LNCAP (cell line): ENCODE measurements at regions not wholly inside any gene's neighbourhood (a gene's known extent, or its start where the extent isn't known, plus 50 kb on each side); places are given as distances from the start of the nearest gene placed in this dataset.

Experiments used
- CTCF ChIP-seq: fragments of 450-650 bp; IDR thresholded peaks from 2 replicates; pipeline ENCODE4 v1.5.1; 2017; ENCODE audit warnings: mild to moderate bottlenecking

GRCh38 chr17:36814958-36815357, 122.3 kb upstream of the LHX1 start:
- TF ChIP-seq CTCF: no peak

- no peak for TF ChIP-seq CTCF
These were observed 120.9 kb upstream of the LHX1 start for GRCh38 chr17:36816214-36816906.

GRCh38 chr17:36816907-36817288, 120.4 kb upstream of the LHX1 start:
- TF ChIP-seq CTCF: no peak

GRCh38 chr17:36817483-36818048, 119.7 kb upstream of the LHX1 start:
- TF ChIP-seq CTCF: no peak

- TF ChIP-seq CTCF: no peak
These were observed 119.0 kb upstream of the LHX1 start for GRCh38 chr17:36818134-36818825.

- no peak for TF ChIP-seq CTCF
These were observed 113.2 kb upstream of the LHX1 start for GRCh38 chr17:36823850-36824677.

GRCh38 chr17:36824678-36825101, 112.6 kb upstream of the LHX1 start:
- TF ChIP-seq CTCF: no peak
